Activated CD8-positive, alpha-beta memory T cell treated with anti-CD3 and anti-CD28 coated beads, Interleukin-2, amount 50 U/mL, for 24 hours (primary cell): ENCODE measurements at regions not wholly inside any gene's neighbourhood (a gene's known extent, or its start where the extent isn't known, plus 50 kb on each side); places are given as distances from the start of the nearest gene placed in this dataset.
"Not testable (repeated sequence)": the region's sequence is repeated elsewhere in the genome, so short reads cannot be mapped to it uniquely, and the experiment has no call there.

Experiments
- DNase-seq: peaks from one replicate; pipeline ENCODE4 v3.0.0-alpha.2; 2020; ENCODE audit errors: extremely low read depth

DNA sequence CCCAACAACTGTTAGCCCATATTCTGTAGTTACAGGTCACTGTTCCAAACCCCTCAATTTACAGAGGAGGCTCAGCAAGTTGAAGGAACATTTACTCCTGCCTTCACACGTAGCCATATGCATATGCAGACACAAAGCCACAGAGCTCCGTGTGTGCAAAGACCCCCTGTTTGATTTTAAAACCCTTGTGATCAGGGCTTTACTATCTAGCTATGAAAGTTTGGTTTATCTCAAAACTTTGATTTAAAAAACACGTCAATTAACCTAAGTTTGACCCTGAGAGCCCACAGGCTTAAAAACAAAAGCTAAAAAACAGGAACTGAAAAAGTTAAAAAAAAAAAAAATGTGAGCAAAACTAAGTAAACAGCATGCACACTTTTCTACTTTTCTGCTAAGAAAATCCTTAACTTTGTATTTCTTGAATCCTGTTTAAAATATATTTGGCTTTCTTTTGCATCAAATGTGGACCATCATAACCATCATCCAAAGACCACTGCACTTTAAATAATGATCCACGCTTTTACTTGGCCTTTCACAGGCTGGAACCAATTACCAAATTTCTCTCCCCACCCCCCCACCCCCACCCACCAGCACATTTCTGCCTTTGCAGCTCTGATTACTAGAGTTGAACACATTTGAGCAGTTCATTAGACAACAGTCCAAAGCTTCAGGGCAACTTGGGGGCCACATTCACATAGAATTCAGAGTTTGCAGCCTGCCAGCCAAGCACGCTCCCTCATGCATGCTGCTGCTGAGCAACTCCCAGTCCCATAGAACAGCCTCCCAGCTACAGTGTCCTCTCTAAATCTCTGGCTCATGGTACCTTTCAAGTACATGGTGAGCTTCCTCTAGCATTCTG, 128.8 kb upstream of the MAP3K1 start:
- no peak for DNase-seq

DNA sequence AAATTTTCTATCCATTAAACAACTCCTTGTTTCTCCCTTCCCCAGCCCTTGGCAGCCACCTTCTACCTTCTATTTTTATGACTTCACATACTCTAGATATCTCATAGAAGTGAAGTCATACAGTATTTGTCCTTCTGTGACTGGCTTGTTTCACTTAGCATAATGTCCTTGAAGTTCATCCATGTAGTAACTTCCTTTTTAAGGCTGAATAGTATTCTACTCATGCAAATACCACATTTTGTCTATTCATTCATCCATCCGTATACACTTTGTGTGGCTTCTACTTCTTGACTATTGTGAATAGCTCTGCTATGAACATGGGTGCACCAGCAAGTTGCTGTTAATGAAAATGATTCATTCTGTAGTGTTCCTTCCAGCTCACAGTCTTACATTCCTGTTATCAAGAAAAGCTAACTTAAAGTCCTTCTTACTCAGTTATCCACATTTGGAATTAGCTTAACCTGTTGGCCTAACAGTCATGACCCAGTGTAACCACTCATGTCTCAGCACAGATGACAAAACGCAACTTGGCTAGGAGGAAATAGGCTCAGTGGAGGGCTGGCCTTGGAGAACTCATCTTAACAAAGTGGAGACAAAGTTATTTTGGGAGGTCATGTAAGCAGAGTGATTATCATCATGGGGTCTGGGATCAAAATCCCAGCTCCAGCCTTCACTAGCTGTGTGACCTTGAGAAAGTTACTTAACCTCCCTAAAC, 129.7 kb upstream of the MAP3K1 start:
- no peak for DNase-seq

DNA sequence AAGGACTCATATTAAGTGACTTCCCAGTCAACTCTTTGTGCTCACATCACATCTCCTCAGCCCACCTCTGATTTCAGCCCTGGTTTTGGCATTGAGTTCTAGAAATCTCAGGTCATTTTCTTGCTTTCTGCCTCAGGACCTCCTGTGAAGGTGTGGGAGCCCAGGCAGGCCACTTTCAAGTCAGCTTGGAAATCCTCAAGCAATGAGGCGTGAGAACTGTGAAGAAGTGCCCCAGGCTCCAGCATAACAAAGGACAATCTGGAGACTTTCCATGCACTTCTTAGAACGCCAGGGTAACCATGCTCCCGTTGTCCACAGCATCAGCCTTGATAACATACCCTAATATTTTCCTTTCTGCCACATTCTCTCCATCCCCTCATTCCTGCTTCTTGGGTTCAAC, 131.2 kb upstream of the MAP3K1 start:
- DNase-seq = no peak

DNA sequence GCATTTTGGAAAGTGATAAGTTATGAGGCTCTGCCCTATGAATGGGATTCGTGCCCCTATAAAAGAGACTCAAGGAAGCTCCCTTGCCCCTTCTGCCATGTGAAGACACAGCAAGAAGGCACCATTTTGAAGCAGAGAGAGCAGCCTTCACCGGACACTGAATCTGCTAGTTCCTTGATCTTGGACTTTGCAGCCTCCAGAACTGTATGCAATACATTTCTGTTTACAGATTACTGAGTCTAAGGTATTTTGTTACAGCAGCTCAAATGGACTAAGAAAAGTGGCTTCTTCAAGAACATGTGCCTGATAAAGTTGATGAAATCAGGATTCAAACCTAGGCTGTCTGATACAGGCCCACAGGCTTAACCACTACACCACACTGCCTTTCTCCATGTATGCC, 131.6 kb upstream of the MAP3K1 start:
- no peak for DNase-seq

DNA sequence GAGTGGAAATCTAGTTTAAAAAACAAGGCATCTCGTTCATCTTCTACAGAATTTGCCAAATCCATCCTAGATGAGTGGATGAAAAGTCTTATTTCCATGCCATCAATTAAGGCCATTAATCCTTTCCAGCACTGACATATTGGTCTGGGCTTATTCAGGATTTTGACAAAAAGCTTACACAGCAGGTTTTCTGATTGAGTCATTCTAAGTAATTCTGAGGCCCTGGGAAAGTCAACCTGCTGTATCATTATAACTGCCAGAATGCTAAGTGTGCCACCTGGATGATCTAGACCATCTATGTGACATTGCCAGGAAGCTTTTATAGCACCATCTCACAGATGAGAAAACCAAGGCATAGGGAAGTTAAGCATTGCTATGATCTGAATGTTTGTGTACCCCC, 132.1 kb upstream of the MAP3K1 start:
- DNase-seq = no peak

DNA sequence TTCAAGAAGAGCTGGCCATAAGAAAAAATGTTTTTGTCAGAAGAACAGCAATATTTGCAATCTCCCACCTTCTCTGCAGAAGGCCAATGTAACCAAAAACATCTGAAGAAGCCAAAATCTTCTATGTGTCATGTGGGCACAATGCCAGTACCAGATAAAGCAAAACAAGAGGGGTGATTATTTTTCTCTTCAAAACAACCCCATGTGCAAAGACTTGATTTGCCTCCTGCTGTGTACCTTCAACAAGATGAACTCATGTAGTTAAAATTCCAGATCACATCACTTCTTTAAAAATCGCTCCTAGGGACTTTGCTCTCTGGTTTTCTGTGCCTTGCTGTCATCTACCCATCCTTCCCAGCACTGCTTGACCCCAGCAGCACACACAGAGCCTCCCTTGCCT, 134.0 kb upstream of the MAP3K1 start:
- no peak for DNase-seq

DNA sequence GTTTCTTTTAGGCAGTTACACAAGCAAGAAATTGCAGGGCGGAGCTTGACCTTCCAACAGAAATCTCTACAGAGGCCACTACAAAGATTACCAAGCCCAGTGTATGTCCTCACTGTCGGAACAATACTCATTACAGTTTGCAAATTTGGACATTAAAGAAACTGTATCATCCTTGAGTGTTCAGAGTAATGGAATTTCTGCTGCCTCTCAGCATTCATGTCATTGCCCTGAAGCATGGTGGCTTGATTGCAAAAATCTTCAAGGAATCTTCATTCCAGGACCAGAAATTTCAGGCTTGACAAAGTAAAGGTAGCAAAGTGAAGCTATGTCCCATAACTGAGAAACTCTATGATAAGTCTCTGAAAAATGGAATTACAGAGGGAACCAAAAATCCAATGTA, 134.6 kb upstream of the MAP3K1 start:
- no peak for DNase-seq

DNA sequence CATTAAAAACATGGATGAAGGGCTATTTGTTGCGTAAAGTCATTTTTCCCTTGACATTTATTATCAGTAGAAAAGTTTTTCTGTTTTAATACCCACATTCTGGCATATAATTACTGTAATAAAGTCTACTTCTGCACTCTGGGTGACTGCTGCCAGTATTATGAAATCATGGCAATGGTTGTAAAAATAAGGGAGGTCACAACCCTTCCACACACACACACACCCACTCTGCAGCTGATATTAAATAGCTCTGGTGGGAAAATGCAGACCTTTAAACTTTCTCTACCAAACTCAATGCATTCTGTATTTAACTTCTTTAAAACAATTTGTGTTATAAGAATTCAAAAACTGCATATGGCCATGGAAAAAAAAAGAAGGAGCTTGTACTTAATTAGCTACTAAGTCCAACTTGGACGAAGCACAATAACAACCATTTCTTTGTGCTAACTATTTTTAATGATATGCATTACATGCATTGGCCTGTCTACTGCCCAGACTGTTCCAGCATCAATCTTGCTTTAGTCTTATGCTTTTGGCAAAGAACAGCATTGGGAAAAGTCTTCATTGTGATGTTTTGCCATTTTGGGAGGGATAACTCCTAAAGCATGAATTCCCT, 137.6 kb upstream of the MAP3K1 start:
- no peak for DNase-seq

DNA sequence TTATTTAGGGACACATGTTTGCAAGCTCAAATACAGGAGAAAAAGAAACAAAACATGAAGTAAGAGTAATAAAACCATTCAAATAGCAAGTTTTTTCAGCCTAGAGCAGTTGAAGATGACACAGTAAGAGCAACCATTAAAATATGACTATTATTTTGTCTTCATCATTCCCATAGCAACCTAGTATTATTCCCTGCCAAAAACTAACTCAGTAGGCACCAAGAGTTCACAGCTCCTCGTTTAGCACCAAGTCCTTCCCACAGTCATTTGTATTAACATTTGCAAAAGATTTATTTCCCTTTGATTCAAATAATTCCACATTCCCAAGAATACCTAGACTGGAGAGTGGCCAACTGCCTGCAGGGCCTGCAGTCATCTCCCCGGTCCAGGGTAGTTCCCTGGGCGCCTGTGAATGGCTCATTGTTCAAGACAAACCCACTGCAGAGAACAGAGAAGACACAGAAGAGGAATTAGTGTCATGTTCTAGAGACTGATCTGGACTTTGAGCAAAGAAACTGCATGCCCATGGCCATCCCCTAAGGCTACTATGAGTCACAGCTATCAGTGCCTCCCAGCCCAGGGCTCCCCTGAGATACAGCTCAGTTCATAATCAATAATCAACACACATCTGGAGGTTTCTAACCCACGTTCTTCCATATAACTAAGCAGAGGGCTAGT, 139.1 kb upstream of the MAP3K1 start:
- DNase-seq = no peak

DNA sequence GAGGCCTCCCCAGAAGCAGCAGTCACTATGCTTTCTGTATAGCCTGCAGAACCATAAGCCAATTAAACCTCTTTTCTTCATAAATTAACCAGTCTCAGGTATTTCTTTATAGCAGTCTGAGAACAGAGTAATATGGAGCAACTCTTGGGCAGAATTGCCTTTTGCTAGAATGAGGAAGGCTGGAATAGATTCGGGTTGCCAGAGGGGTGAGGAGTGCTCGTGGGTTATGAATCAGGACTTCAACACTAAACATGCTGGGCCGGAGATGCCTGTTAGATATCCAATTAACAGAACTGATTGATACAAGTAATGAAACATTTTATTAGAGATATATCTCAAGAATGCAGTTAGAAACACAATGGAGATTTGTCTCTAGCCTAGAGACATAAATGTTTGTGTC, 140.9 kb upstream of the MAP3K1 start:
- DNase-seq = no peak

DNA sequence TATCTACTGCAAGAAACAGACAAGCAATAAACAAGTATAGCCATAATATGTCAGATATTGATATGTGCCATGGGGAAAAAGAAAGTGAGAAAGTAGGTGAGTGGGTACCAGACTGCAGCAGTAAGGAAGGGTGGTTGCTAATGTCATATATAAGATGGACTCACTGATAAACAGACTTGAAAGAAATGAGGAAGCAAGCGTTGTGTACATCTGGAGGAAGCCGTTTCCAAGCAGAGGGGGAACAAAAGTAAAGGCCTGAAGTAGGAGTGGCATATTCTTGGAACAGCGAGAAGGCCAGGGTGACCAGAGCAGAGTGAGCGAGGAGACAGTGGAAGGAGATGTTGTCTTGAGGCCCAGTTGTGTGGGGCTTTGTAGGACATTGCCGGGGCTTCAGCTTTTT, 142.2 kb upstream of the MAP3K1 start:
- no peak for DNase-seq

DNA sequence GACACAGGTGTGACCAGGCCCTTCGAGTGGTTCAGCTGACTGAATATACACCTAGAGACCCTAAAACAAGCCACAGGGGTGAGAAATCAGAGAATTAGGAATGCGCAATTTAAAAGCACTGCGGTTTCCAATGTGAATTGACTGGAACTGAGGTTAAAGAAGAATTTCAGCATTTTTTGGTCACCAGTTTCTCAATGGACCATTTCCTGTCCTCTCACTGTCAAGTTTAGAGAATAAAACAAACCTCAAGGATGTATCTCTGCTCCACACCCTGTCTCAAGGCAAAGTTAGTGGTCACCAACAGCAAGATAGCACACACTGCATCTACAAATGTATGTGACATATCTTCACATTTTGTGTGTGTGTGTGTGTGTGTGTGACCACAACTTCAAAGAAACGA, 143.8 kb upstream of the MAP3K1 start:
- no peak for DNase-seq

DNA sequence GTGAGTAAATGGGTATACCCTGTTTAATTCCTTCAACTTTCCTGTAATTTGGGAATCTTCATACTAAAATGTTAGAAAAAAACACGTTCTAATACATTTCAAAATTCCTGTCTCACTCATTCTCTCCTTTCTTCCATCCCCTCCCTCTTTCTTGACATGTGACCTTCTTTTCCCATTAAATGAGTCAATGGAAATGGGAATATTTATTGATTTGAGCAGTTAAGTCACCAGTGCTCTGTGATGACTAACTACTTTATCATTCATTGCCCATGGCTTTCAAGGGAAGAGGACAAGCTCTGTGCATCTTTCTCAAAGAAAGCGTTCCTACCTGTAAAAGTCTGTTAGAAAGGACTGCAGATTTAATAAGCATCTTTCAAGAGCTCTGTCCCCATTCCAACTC, 144.4 kb upstream of the MAP3K1 start:
- no peak for DNase-seq

DNA sequence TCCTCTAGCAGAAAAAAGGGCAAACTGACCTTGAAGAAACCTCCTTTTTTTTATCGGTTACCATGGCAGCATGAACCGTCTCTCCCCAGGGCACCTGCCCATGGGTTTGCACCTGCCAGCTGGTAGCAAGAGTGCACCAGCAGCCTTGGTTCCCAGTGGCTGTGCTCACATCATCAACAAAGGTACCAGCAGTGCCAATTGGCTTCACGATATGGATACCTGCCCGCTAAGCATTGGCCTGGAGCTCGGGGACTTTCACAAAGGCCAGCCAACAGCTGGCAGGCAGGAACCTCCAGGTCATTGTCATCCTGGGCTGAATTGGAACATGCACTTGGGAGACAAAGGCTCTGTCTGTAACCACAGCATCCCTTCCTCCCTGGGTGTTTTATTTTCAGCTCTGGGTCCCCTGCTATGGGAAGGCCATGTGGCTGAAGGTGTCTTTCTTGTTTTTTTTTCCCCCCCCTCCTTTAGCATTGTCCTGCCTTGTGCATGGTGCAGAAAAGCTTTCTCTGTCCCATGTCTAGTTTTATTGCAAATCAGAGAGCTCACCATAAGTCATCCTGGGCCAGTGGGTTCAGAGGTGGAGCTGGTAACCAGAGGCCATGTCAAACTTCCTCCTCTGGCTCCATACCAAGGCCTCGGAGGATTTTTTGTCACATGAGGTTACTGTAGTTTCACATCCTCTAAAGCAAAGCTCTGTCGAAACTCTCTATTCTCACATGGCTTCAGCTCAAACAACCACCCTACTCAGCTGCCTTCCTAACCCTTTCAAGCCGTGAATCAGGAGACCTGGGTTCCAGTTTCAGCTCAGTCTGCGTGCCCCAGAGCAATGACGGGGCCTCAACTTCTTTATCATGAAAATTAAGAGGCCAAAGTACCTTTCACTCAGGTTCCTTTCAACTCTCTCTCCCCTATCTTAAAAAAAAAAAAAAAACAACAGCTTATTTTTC, 145.5 kb upstream of the MAP3K1 start:
- peak; percentile 6 for DNase-seq

DNA sequence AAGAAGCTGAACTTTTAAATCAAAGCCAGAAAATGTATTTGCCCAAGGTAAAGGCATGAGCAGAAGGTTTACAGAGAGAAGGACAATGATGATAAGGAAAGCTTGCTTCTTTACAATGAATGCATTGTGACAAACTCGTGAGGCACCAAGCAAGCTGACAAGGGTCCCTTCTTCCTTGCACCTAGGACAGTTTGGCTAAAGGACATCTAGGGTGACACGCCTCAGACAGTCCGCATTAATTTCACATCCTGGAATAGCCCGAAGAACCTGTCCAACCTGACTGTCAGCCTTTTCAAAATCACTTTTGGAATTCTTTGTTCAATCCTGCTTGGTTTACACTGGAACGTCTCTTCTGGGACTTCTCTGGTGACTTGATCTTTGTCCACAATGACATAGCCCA, 146.4 kb upstream of the MAP3K1 start:
- no peak for DNase-seq

DNA sequence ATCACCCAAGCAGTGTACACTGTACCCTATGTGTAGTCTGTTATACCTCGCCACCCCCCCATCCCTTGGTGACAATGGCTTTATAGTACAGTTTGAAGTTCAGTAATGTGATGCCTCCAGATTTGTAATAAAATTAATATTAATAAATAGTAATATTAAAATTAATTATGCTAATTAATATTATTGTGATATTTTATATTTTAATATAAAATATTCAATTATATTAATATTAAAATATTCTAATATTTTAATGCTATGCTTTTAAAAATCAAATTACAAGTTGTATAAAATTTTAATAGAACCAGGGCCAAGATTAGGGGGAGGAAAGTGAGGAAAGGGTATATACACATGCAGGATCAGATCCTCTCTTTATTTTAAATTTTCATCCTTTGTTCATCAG, 147.7 kb upstream of the MAP3K1 start:
- no peak for DNase-seq

DNA sequence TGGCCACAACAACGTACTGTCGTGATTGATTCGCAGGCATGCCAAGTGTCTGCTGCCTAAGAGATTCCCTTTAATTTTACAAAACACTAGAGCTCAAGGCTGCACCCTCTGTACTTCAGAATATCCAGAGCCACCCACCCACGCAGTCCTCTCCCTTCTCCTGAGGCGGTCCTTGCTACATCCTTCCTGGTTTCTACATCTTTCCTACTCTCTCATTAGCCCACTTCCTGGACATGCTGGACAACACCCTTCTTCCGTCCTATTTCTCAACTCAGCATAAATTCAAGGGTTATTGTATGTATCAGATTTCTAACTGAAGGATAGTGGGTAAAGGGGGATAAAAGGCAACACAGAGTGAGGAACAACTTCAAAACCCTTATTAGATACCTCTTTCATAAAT, 148.4 kb upstream of the MAP3K1 start:
- DNase-seq = no peak

DNA sequence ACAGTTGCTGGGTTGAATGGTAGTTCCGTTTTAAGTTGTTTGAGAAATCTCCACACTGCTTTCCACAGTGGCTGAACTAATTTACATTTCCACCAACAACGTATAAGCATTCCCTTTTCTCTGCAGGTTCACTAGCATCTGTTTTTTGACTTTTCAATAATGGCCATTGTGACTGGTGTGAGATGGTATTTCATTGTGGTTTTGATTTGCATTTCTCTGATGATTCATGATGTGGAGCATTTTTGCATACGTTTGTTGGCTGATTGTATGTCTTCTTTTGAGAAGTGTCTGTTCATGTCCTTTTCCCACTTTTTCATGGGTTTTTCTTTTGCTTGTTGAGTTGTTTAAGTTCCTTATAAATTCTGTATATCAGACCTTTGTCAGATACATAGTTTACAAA, 150.2 kb upstream of the MAP3K1 start:
- DNase-seq = not testable (repeated sequence)

DNA sequence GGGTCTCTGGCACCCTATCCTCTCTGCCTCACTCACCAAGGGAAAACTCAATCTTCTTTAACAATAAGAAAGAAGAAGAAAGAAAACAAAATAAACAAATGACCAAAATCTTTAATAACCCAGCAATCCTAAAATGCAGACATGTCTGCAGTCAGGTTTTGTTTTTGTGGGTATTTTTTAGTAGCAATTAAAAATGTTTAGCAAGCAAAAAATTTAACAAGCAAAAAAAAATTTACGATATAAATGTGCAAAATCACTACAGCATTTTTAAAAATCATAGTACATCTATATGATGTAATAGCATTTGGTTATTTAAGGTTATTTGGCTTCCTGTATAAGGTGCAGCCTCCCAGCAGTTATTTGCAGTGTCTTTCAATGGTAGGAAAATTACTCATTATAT, 151.3 kb upstream of the MAP3K1 start:
- no peak for DNase-seq

DNA sequence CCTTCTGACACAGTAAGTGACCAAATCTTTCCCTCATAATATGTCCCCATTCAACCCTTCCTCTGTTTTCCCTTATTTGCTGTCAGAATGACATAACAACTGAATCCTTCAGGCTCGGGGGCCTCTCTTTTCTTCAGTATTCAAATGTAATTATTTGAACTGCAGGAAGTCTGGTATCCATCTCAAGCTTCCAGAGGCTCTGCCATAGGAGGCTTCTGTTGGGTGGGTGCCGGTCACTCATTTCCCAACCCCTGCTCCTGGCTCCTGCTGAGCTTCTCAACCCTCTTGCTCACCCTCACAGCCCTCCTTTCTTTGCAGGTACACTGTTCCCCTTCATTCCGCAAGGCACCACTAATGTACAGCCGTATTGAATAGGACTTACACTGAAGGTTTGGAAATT, 151.8 kb upstream of the MAP3K1 start:
- no peak for DNase-seq

DNA sequence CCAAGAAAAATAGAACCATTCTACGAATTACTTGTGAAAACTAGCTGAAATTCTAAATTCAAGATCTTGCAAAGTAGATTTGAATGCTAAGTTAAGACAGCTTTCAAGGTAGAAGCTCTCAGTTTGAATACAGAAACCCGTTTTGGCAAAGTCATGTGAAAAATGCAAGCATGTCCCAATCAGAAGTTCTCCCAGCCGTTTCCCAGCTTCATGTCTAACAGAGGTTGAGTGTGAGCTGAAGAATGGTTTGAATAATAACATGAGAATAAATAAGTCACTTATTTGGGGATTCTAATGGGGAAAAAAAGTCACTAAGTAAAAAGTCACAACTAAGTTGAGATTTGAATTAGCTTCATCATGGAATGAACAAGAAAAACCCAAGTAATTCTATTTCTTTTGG, 152.5 kb upstream of the MAP3K1 start:
- DNase-seq = no peak
